ENCODE measurements at regions not wholly inside any gene's neighbourhood (a gene's known extent, or its start where the extent isn't known, plus 50 kb on each side); places are given as distances from the start of the nearest gene placed in this dataset.
A peak's percentile ranks its signal among the peaks of the same experiment; 100 is the strongest.

DNA sequence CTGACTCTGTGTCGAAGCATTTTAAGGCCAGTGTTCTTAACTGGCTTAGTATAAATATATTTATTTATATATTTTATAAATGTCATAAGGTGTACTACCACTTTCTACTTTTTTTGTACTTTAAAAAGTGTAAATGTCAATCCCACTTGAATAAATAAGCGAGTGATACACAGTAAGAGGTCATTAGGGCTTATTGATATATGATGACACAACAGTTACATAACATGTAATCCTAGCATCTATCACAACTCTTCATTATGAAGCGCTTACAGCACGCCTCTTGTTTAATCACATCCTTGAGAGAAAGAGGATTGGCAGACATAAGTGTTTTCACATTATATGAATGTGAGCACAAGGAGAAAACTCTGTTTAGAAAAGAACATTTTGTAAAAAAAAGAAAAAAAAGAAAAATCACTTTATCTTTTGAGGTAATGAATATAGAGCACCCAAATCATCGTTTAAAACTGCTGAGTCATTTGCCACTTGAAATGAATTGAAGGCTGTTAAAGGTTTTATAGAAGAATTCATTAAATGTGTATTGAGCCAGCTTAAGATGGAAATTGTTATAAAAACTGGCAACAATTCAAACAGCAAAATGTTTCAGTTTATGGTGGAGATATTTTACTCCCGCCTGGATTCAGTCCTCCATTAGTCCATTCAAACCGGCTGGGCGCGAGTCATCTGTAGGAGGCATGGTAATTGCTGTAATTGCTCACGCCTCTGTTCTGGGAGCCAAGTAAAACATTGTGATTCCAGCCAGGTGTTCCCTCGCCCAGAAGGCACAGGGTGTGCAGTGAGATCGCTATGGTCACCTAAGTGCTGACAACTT is 627.3 kb upstream of the KIRREL3 start:
- H3K4me3 ChIP-seq (ENCODE audit: low read depth, low read length) = no peak overlapping the region
- TF ChIP-seq, protein P1, sequence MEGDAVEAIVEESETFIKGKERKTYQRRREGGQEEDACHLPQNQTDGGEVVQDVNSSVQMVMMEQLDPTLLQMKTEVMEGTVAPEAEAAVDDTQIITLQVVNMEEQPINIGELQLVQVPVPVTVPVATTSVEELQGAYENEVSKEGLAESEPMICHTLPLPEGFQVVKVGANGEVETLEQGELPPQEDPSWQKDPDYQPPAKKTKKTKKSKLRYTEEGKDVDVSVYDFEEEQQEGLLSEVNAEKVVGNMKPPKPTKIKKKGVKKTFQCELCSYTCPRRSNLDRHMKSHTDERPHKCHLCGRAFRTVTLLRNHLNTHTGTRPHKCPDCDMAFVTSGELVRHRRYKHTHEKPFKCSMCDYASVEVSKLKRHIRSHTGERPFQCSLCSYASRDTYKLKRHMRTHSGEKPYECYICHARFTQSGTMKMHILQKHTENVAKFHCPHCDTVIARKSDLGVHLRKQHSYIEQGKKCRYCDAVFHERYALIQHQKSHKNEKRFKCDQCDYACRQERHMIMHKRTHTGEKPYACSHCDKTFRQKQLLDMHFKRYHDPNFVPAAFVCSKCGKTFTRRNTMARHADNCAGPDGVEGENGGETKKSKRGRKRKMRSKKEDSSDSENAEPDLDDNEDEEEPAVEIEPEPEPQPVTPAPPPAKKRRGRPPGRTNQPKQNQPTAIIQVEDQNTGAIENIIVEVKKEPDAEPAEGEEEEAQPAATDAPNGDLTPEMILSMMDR (IDR thresholded peaks at IDR 0.05; ENCODE audit: insufficient read depth, low read length) = no peak
- DNase-seq (ENCODE audit: low read depth) = no peak

DNA sequence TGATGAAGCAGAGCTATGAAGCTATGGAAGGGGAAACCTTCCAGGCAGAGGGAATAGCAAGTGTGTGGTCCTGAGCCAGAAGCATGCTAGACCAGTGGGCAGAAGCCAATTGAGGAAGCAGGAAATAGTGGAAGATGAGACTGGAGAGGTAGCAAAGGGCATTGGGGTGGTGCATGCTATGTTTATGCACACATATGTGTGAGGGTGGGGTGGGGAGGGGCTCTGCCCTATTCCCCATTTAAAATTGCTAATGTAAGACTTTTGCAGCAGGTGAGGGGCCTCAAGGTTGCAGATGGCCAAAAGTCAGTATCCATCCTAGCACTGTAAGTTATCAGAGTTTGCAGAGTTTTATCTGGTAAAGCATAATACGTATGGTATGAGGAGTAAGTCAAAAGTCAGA is 626.6 kb upstream of the KIRREL3 start:
- no peak for DNase-seq (ENCODE audit: low read depth)
- TF ChIP-seq, protein P1 (IDR thresholded peaks at IDR 0.05; ENCODE audit: insufficient read depth, low read length) = no peak
- H3K4me3 ChIP-seq (ENCODE audit: low read depth, low read length) = no peak overlapping the region

- TF ChIP-seq, protein P1 (IDR thresholded peaks at IDR 0.05; ENCODE audit: insufficient read depth, low read length) = no peak
- no peak for DNase-seq (ENCODE audit: low read depth)
- no peak overlapping the region for H3K4me3 ChIP-seq (ENCODE audit: low read depth, low read length)
Measured at GRCh38 chr11:127625402-127625801, 624.8 kb upstream of the KIRREL3 start.

DNA sequence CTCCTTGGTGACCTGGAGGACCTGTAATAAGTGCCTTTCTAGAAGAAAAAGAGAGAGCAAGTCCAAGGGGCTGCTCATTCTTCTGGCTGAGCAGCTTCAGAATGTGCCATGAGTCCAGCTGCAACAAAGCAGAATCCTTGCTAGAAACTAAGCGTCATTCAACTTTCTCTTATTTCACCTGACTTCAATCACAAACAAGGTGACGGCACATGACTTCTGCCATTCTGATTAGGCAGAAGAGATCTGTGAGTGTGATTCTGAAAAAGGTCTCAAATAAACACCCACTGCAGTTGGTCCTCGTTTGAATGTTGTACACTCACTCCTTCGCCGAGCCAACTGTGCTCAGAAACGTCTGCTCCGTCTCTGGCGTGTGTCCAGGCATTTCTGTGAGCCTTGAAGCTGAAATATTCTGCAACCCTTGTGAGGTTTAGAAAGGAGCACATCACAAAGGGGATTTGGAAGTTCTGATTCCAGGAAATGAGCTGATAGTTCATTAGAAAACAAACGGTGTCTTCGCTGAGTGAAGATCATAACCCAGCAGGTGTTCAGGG is 623.8 kb upstream of the KIRREL3 start:
- peak; percentile 16 for DNase-seq (ENCODE audit: low read depth)
- no peak overlapping the region for H3K4me3 ChIP-seq (ENCODE audit: low read depth, low read length)
- TF ChIP-seq, protein P1 (IDR thresholded peaks at IDR 0.05; ENCODE audit: insufficient read depth, low read length) = no peak

DNA sequence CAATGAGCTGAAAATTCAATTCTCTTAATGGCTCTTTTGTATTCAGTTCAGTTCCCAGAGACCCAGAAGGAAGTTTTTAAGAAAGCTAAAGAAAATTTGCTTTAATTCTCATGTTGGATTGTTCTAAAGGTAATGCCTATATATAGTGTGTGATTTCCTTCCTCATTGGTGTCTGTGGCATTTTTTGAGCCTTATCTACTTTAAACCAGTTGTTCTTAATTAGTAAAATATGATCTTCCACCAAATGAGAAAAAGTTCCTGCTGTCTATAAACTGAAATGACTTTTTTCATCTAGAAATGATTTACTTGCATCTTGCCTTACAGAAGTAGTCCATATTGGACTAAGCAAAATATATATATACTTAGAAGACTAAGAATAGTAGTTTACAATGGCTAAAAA is 622.1 kb upstream of the KIRREL3 start:
- no peak for DNase-seq (ENCODE audit: low read depth)
- TF ChIP-seq, protein P1 (IDR thresholded peaks at IDR 0.05; ENCODE audit: insufficient read depth, low read length) = no peak
- H3K4me3 ChIP-seq (ENCODE audit: low read depth, low read length) = no peak overlapping the region

- peak; percentile 5 for DNase-seq (ENCODE audit: low read depth)
- TF ChIP-seq, protein P1 (IDR thresholded peaks at IDR 0.05; ENCODE audit: insufficient read depth, low read length) = no peak
- H3K4me3 ChIP-seq (ENCODE audit: low read depth, low read length) = no peak overlapping the region
Measured at GRCh38 chr11:127620671-127621070, 620.1 kb upstream of the KIRREL3 start.

Data from fibroblast of the aortic adventitia (primary cell).